OCI-LY1 (cell line): ENCODE measurements at regions not wholly inside any gene's neighbourhood (a gene's known extent, or its start where the extent isn't known, plus 50 kb on each side); places are given as distances from the start of the nearest gene placed in this dataset.

Experiments
- CTCF ChIP-seq: fragments of 200-600 bp; sonication (generic), shearing (Covaris generic); IDR thresholded peaks from 2 replicates; pipeline ENCODE4 v1.5.1; 2017; ENCODE audit warnings: mild to moderate bottlenecking, antibody characterized with exemption, low read length, moderate library complexity, mixed read lengths
- EZH2 ChIP-seq: fragments of 200-600 bp; sonication (generic), shearing (Covaris generic); IDR thresholded peaks from 2 replicates; pipeline ENCODE4 v1.8.0; 2017; ENCODE audit warnings: borderline replicate concordance, mixed run types, mild to moderate bottlenecking, antibody characterized with exemption, low read length, moderate library complexity, mixed read lengths

DNA sequence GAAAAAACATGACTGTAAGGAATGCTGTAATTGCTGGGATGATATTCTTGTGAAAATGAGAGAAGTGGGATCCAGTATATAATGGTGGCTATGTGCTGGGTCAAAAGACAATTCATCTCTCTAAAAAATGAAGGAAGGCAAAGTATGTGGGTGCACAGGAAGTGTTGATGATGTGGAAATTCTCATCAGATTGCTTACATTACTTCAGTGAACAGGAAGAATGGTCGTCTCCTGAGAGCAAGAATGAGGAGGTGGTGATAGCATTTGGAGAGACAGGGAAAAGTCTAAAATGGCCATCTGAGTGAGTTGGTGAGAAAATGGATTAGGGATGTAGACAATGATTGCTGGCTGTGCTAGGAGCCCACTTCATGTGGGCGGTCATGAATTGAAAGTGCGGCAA is 253.5 kb upstream of the NREP start:
- TF ChIP-seq CTCF = no peak
- TF ChIP-seq EZH2 = no peak
